H1 (cell line): ENCODE measurements at regions not wholly inside any gene's neighbourhood (a gene's known extent, or its start where the extent isn't known, plus 50 kb on each side); places are given as distances from the start of the nearest gene placed in this dataset.

Experiments used
- CTCF ChIP-seq, 3 experiments: IDR thresholded peaks; 1 replicate in 2 of 3; 2 replicates in 1 of 3; pipeline versions ENCODE4 v1.5.1 to v1.6.1; 2011; ENCODE audit warnings: low read length in 3 of 3, mild to moderate bottlenecking in 3 of 3, inconsistent platforms in 2 of 3, low read depth in 1 of 3, moderate library complexity in 1 of 3; ENCODE audit not compliant: insufficient read depth in 1 of 3; ENCODE audit errors: control extremely low read depth in 1 of 3
- E2F6 ChIP-seq: IDR thresholded peaks from 2 replicates; pipeline ENCODE4 v1.6.1; 2012; ENCODE audit warnings: inconsistent platforms
- FOSL1 ChIP-seq: IDR thresholded peaks from 2 replicates; pipeline ENCODE4 v1.6.1; 2011; ENCODE audit warnings: mild to moderate bottlenecking, low read depth, low read length, moderate library complexity; ENCODE audit not compliant: insufficient read depth
- GABPA ChIP-seq: IDR thresholded peaks from 2 replicates; pipeline ENCODE4 v1.6.1; 2011; ENCODE audit warnings: mild to moderate bottlenecking, low read length, moderate library complexity, borderline replicate concordance; ENCODE audit not compliant: insufficient read depth
- JUND ChIP-seq: IDR thresholded peaks from 2 replicates; pipeline ENCODE4 v1.6.1; 2011; ENCODE audit warnings: mild to moderate bottlenecking, improper control_type of control experiment, low read length
- MAX ChIP-seq: IDR thresholded peaks from 2 replicates; pipeline ENCODE4 v1.6.1; 2012; ENCODE audit warnings: inconsistent platforms
- POLR2AphosphoS5 ChIP-seq: IDR thresholded peaks from 2 replicates; pipeline ENCODE4 v1.6.1; 2011; ENCODE audit warnings: low read depth, low read length
- RXRA ChIP-seq: IDR thresholded peaks from 2 replicates; pipeline ENCODE4 v1.6.1; 2011; ENCODE audit warnings: low read depth, mild to moderate bottlenecking, low read length, moderate library complexity; ENCODE audit not compliant: insufficient read depth
- SRF ChIP-seq: IDR thresholded peaks from 2 replicates; pipeline ENCODE4 v1.6.1; 2011; ENCODE audit warnings: mild to moderate bottlenecking, low read depth, low read length, moderate library complexity
- TAF1 ChIP-seq: IDR thresholded peaks from 2 replicates; pipeline ENCODE4 v1.6.1; 2011; ENCODE audit warnings: mild to moderate bottlenecking, low read depth, low read length
- USF2 ChIP-seq: IDR thresholded peaks from 2 replicates; pipeline ENCODE4 v1.6.1; 2011; ENCODE audit warnings: low read length, improper control_type of control experiment
- YY1 ChIP-seq: IDR thresholded peaks from 2 replicates; pipeline ENCODE4 v1.6.1; 2011; ENCODE audit warnings: low read depth, mild to moderate bottlenecking, low read length

- TF ChIP-seq E2F6 = no peak
- no peak for TF ChIP-seq RXRA
- no peak for TF ChIP-seq TAF1
- peak in 2 of 3 experiments; percentile 38 to 49; a peak in 2 of 4 replicates for TF ChIP-seq CTCF (IDR thresholded peaks at IDR 0.05; ENCODE audit: control extremely low read depth in 1 of 3, insufficient read depth in 1 of 3, low read depth in 1 of 3, low read length in 3 of 3)
- no peak for TF ChIP-seq GABPA
- no peak for TF ChIP-seq POLR2AphosphoS5
- TF ChIP-seq SRF = no peak
- TF ChIP-seq USF2 = no peak
- no peak for TF ChIP-seq YY1
- TF ChIP-seq MAX = no peak
- no peak for TF ChIP-seq JUND
- TF ChIP-seq FOSL1 = no peak
Observed at GRCh38 chr5:26329562-26330189, 708.7 kb downstream of the CDH9 start.
